ENCODE measurements at regions not wholly inside any gene's neighbourhood (a gene's known extent, or its start where the extent isn't known, plus 50 kb on each side); places are given as distances from the start of the nearest gene placed in this dataset.
A peak's percentile ranks its signal among the peaks of the same experiment; 100 is the strongest.

DNA sequence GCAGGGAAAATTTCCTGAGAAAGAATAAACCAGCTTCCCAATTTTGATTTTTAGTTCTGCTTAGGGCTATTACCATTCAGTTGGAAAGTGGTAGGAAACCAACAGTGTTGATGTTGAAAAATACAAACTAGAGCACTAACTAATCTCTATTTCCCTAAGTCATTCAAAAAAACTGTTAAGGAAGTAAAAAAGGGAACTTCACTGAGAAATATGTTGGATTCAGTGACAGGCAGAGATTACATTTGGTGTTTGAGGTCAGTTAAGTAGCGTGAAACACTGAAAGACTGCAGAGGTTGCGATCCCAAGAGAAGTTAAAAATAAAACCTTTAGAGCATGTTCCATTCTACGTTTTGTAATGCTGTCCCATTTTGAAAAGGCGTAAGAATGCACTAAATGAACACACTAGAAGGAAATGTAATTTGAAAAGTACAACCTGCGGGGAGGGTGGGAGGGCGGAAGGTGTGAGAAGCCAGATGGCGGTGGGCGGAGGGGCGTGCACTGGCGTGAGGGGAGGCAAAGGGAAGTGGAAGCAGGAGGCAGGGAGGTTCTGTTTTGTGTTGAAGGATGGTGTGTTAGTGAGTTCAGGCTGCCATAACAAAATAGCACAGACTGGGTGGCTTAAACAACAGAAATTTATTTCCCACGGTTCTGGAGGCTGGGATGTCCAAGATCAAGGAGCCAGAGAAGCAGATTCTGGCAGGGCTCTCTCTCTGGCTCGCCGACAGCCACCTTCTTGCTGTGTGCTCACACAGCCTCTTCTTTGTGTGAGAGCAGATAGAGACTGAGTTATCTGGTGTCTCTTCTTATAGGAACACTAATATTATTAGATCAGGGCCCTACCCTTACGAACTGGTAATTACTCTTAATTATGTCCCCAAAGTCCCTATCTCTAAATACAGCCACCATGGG lies 94.3 kb upstream of the KCTD1 start:
- peak overlapping the region; percentile 37 for H3K4me2 ChIP-seq (replicated peaks; ENCODE audit: extremely low read depth, low read length, poor library complexity, severe bottlenecking)
- H3K4me1 ChIP-seq (ENCODE audit: control insufficient read depth in 1 of 2, insufficient read depth in 2 of 2, low read length in 2 of 2) = peaks cover 30 to 34% of the 10 kb centered on the region in 2 donors
- peak; percentile 61 to 74 (median 62) for DNase-seq
- no peaks in the 10 kb centered on the region for H3K36me3 ChIP-seq (replicated peaks in 1 of 2; ENCODE audit: control insufficient read depth in 1 of 2, insufficient read depth in 2 of 2, low read length in 2 of 2)
- H4K20me1 ChIP-seq (ENCODE audit: insufficient read depth, low read length) = no peaks in the 10 kb centered on the region
- peak overlapping the region in 1 of 2 donors; percentile 57 for H3K27ac ChIP-seq (ENCODE audit: low read depth in 1 of 2, low read length in 2 of 2)
- H3K9me3 Mint-ChIP-seq = peaks cover 0 to 3% (median 0%) of the 10 kb centered on the region in 7 donors
- H3K4me1 Mint-ChIP-seq = peaks cover 37% of the 10 kb centered on the region
- H3K27me3 Mint-ChIP-seq (ENCODE audit: low read depth in 3 of 3) = peaks cover 22 to 40% (median 34%) of the 10 kb centered on the region in 3 donors
- WGBS (ENCODE audit: insufficient coverage) = 19% methylated on average over 10 of the region's 14 CpGs
- no peaks in the 10 kb centered on the region for H3K9me3 ChIP-seq (replicated peaks in 1 of 2; ENCODE audit: control insufficient read depth in 1 of 2, insufficient read depth in 1 of 2, low read length in 2 of 2)
- H3K27ac Mint-ChIP-seq = peak overlapping the region; percentile 43 to 85 (median 72)
- H3K27me3 ChIP-seq (ENCODE audit: control insufficient read depth in 2 of 2, insufficient read depth in 2 of 2, low read length in 2 of 2) = peaks cover 38 to 54% of the 10 kb centered on the region in 2 donors
- H3K36me3 Mint-ChIP-seq = no peaks in the 10 kb centered on the region
- peak overlapping the region in 1 of 3 experiments; percentile 43 for H3K4me3 ChIP-seq (replicated peaks in 1 of 3; ENCODE audit: low read depth in 2 of 3, low read length in 3 of 3)
- H2AFZ ChIP-seq (ENCODE audit: insufficient read depth, low read depth, low read length, poor library complexity, severe bottlenecking) = no peak overlapping the region
- TF ChIP-seq, protein P1, sequence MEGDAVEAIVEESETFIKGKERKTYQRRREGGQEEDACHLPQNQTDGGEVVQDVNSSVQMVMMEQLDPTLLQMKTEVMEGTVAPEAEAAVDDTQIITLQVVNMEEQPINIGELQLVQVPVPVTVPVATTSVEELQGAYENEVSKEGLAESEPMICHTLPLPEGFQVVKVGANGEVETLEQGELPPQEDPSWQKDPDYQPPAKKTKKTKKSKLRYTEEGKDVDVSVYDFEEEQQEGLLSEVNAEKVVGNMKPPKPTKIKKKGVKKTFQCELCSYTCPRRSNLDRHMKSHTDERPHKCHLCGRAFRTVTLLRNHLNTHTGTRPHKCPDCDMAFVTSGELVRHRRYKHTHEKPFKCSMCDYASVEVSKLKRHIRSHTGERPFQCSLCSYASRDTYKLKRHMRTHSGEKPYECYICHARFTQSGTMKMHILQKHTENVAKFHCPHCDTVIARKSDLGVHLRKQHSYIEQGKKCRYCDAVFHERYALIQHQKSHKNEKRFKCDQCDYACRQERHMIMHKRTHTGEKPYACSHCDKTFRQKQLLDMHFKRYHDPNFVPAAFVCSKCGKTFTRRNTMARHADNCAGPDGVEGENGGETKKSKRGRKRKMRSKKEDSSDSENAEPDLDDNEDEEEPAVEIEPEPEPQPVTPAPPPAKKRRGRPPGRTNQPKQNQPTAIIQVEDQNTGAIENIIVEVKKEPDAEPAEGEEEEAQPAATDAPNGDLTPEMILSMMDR (IDR thresholded peaks at IDR 0.05) = no peak
- no peaks in the 10 kb centered on the region for H3K79me2 ChIP-seq (ENCODE audit: insufficient read depth, low read length)
- peak overlapping the region; percentile 55 to 62 for H3K4me3 Mint-ChIP-seq
- H3K9ac ChIP-seq (ENCODE audit: insufficient read depth, low read length, poor library complexity, severe bottlenecking) = no peak overlapping the region
- intact Hi-C loops (cut with micrococcal nuclease) = loop anchor here in 1 of 2 donors (10.0 kb wide), 1 partner anchor 122 kb away; no protein-coding TSS in a partner anchor

DNA sequence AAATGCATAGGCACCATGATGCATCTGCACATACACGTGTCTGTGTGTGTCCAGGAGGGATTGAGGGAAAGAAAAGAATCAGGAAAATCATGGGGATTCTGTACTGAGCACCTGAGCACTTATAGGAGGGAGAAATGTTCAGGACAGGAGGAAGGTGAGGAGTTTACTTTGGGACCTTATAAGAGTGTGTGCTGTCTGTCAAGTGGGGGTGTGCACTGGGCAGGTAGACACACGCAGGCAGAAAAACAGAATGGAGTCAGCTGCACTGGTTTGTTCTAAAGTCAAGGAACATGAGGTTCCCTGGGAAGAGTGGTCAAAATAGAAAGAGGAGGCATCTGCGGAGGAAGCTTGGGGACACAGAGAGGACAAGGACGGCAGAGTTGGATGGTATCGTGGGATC lies 92.2 kb upstream of the KCTD1 start:
- Mint-ChIP-seq H3K4me1 (peaks cover 37% of the 10 kb centered on the region), H3K4me3 (no peak overlapping the region), H3K9me3 (peaks cover 0 to 3% (median 0%) of the 10 kb centered on the region in 7 donors), H3K27ac (no peak overlapping the region), H3K36me3 (no peaks in the 10 kb centered on the region), H3K27me3 (ENCODE audit: low read depth in 3 of 3) (peaks cover 20 to 31% (median 25%) of the 10 kb centered on the region in 3 donors)
- Histone ChIP-seq H3K79me2 (ENCODE audit: insufficient read depth, low read length) (no peaks in the 10 kb centered on the region), H3K9me3 (replicated peaks in 1 of 2; ENCODE audit: control insufficient read depth in 1 of 2, insufficient read depth in 1 of 2, low read length in 2 of 2) (no peaks in the 10 kb centered on the region), H3K9ac (ENCODE audit: insufficient read depth, low read length, poor library complexity, severe bottlenecking) (no peak overlapping the region), H3K4me3 (replicated peaks in 1 of 3; ENCODE audit: low read depth in 2 of 3, low read length in 3 of 3) (no peak overlapping the region), H2AFZ (ENCODE audit: insufficient read depth, low read depth, low read length, poor library complexity, severe bottlenecking) (no peak overlapping the region), H3K4me1 (ENCODE audit: control insufficient read depth in 1 of 2, insufficient read depth in 2 of 2, low read length in 2 of 2) (peaks cover 30 to 34% of the 10 kb centered on the region in 2 donors), H4K20me1 (ENCODE audit: insufficient read depth, low read length) (no peaks in the 10 kb centered on the region), H3K27ac (ENCODE audit: low read depth in 1 of 2, low read length in 2 of 2) (no peak overlapping the region), H3K36me3 (replicated peaks in 1 of 2; ENCODE audit: control insufficient read depth in 1 of 2, insufficient read depth in 2 of 2, low read length in 2 of 2) (no peaks in the 10 kb centered on the region), H3K4me2 (replicated peaks; ENCODE audit: extremely low read depth, low read length, poor library complexity, severe bottlenecking) (no peak overlapping the region), H3K27me3 (ENCODE audit: control insufficient read depth in 2 of 2, insufficient read depth in 2 of 2, low read length in 2 of 2) (peaks cover 22 to 52% of the 10 kb centered on the region in 2 donors)
- WGBS (ENCODE audit: insufficient coverage) = 87% methylated on average over 4 of the region's 5 CpGs
- intact Hi-C loops (cut with micrococcal nuclease) = loop anchor here in 1 of 2 donors (10.0 kb wide), 1 partner anchor 124 kb away; no protein-coding TSS in a partner anchor
- TF ChIP-seq, protein P1 (IDR thresholded peaks at IDR 0.05) = no peak
- no peak for DNase-seq

Data from CD14-positive monocyte (primary cell).